HG02938 (cell line): ENCODE measurements at regions not wholly inside any gene's neighbourhood (a gene's known extent, or its start where the extent isn't known, plus 50 kb on each side); places are given as distances from the start of the nearest gene placed in this dataset.

Experiments
- ATAC-seq: cut with Tn5 transposase; IDR thresholded peaks from one replicate; pipeline ENCODE4 v1.9.1; 2021; ENCODE audit warnings: mild to moderate bottlenecking, moderate library complexity; ENCODE audit not compliant: unreplicated experiment

DNA sequence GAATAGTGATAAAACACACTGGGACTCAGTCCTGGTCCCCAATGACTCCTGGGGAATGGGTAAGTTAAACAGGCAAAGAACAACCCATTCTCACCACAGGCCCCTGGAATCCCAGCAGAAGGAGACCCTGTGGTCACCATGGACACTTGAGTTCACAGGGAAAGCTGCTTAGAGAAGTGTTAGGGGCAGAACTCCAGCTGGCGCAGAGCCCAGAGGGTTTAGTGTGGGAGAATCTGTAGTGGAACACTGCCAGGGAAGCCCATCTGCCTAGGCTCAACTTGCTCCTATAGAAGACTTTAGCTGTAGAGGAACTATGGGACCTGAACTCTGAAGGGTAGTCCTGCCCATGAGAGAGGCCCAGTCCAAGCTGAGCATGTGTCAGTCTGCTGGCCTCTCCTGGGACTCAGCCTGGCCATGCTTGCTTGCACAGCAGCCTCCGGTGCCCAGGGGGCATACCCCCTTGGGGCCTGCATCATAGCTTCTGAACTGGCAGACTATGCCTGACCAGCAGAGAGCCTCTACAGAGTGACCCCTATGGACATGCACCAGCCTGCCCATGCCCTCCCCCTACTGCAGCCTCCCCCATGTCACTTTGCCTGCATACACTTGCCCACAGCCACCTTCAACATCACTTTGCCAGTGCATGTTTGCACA lies 343.5 kb downstream of the IDS start:
- ATAC-seq = no peak

- ATAC-seq = no peak
Measured at GRCh38 chrX:149157976-149158375, 347.1 kb downstream of the IDS start.

- no peak for ATAC-seq
Measured at GRCh38 chrX:149152941-149153340, 352.2 kb downstream of the IDS start.

- ATAC-seq = no peak
Measured at GRCh38 chrX:149151805-149152757, 353.0 kb downstream of the IDS start.

DNA sequence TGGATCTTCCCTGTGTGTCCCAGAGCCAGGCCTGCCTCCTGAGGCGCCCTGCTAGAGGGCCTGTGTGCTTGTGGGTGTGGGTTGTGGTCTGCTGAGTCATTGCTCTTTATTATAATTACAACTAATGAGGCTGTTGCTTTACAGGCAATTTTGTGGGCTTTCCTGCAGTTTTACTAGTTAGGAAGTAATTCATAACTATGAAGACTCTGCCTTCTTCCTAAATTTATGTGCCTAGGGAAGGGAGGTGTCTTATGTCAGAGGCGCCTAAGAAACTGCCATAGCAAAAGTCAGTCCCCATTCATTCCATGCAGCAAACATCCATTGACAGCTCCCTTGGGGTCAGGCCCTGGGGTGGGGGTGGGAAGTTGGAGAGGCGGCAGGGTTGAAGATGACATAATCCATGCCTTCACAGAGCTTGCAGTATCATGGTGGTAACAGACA lies 359.2 kb downstream of the IDS start:
- ATAC-seq = no peak

DNA sequence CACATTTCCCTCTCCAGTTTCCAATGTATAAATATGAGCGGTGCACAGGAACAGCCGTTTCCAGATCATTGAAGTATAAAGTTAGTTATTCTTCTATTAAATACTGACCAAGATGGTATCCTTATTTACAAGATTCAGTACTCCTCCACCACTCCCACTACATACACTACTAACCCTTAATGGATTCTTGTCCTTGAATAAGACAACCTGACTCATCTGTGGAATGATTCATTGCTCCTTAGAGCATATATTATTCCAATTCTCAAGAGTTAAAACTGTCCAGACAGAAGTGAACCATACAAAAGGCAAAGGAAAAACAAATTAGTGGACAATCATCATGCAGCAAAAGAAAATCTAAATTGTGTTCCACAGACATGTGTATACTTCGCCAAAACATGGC lies 373.3 kb downstream of the IDS start:
- ATAC-seq = no peak

DNA sequence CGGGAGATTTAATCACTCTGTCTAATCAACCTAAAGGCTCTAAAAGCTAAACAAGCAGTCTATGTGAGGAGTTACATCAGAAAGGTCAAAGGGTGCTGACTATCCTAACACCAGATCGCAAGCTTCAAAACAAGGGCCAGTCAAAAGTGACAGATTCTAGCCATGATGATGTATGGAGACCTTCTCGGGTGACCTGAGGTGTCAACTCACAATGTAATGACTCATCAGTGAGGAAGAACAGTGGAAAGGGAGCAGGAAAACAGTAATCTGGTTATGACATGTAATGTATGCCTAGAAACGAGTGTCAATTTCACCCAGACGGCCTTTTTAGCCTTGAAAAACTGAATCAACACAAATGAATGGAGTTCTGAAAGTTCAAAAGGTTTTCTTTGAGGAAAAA lies 375.3 kb downstream of the IDS start:
- ATAC-seq = no peak

DNA sequence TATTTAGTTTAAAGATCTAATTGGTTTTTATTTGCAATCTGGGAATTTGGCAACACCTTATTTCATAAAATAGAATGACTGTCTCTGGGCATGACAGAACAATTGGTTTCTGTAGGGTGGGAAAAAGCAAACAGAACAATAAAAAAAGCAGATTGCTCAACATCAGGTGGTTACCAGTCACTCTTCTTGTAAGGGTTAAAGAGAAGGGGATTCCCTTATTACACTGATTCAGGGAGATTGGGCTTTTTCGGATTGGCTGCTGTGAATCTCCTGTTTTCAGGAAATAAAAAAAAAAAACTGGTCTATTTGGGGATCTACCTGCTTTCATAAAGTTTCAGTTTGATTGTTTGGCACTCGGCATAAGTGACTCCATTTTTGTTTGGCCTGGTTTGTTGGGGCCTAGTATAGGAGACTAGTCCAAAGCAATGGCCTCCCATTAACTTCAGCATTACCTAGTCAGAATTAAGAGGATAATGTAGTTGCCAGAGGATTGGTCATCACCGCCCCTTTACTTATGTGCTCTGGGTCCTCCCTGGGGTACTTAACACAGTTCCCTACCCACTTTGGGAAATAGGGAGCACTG lies 380.5 kb downstream of the IDS start:
- ATAC-seq = no peak

DNA sequence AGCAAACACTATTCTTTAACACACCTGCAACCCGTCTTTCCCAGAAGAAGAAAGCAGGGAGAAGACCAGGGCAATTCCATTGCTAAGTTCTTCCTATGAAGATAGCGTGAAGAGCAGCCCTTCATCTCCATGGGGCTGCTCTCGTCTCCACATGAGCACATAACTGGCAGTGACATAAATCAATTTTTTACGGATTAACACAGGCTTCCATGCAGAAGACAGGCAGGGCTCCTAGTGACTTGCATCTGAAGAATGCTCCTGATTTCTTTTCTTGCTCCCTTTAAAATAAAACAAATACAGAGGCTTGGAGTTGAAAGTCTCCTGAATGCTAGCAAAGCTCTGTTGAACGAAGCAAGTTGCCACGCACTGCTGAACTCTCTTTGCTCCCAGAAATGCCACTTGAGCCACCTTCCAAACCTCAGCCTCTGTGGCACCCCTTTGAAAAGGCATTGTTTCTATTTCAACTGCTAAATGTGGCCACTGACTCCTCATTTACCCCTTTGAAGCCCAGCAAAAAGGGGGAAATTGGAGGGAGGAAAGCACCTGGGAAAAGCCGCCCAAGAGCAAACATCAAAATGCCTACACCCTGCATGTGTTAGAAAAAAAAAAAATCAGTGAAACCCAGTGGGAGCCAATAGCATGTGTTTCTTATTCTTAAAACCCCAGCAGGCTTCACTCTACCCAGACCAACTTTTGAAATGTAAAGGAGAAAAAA lies 383.7 kb downstream of the IDS start:
- no peak for ATAC-seq

GRCh38 chrX:149120459-149120858 lies 384.6 kb downstream of the IDS start:
- ATAC-seq = no peak

DNA sequence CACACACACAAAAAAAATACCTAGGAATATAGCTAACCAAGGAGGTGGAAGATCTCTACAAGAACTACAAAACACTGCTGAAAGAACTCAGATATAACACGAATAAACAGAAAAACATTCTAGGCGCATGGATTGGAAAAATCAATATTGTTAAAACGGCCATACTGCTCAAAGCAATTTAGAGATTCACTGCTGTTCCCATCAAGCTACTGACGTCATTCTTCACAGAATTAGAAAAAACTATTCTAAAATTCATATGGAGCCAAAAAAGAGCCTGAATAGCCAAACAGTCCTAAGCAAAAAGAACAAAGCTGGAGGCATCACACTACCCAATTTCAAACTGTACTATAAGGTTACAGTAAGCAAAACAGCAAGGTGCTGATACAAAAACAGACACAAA lies 390.2 kb downstream of the IDS start:
- ATAC-seq = no peak

GRCh38 chrX:149114001-149114400 lies 391.1 kb downstream of the IDS start:
- no peak for ATAC-seq

GRCh38 chrX:149097786-149098185 lies 407.3 kb downstream of the IDS start:
- no peak for ATAC-seq

DNA sequence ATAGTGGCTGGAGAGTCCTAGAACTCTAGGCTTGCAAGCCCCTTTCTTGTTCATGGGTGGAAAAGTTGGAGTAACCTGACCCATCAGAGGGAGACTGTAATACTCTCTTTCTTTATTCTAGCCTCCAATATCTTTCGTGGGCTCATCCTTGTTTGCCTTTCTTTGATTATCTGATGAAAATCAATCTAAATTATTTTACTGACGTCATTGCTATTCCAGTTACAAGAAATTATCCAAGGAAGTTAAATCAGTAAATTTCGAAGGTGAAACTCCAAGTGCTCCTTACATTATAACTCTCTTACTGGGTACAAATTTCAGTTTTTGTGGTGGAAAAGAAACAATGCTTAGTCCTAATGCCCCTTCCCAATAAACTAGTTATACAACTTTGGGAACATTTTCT lies 412.9 kb downstream of the IDS start:
- no peak for ATAC-seq

DNA sequence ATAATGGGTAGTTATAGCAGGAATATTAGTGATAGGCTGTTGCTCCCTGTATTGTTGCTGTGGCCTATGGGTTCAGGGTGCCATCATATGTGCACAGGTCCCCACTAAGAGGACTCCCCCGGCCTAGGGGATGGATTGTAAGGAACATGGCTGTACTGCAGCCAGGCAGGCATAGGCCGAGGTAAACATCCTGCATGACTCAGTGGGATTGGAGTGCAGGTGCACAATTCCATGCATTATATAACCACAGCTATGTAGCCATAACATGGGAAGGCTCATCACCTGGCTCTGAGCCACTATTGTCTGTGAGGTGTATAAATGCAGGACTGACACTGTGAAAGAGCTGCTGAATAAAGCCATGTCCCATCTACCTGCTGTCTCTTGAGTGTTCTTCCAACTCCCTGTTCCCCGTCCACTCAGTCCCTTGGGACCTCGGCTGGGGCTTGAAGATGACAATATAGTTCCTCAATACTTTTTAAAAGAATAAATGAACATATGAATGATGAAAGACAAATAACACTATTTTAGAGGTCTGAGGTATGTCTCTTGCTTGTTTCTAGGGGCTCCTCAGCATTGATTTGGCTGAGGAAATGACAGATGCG lies 425.2 kb downstream of the IDS start:
- no peak for ATAC-seq

DNA sequence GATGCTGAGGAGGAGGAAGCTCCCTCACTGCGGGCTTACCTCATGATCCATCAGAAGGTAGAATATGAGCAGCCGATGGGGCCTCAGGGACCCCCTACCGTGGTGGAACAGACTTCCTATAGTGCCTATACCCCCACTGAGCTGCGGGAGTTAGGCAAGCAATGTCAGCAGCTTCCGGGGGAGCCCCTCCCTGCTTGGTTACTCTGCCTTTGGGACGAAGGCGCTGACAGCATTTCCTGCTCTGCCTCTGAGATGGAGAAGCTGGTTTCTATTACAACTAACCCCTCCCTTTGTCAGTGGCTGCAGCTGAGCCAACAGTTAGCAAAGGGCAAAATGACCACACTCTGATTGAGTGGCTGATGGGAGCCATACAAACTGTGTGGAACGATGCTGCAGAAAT lies 430.7 kb downstream of the IDS start:
- no peak for ATAC-seq

- no peak for ATAC-seq
Measured at GRCh38 chrX:149073479-149073878, 431.6 kb downstream of the IDS start.

GRCh38 chrX:149069899-149070298 lies 435.2 kb downstream of the IDS start:
- no peak for ATAC-seq

- no peak for ATAC-seq
Measured at GRCh38 chrX:149060921-149061320, 444.2 kb downstream of the IDS start.
